Aorta (tissue), 5 donors: ENCODE measurements at regions not wholly inside any gene's neighbourhood (a gene's known extent, or its start where the extent isn't known, plus 50 kb on each side); places are given as distances from the start of the nearest gene placed in this dataset.

ENCODE experiments used
- ATAC-seq: fragments of 200-7000 bp; cut with Tn5 transposase; one replicate; pipeline ENCODE4 v1.9.1; 2022; ENCODE audit warnings: moderate library complexity; ENCODE audit not compliant: low FRiP score
- DNase-seq, 2 donors: peaks; one replicate each; pipeline ENCODE4 v3.0.0-alpha.2; 2020
- H3K27ac ChIP-seq, 2 donors: one replicate each; pipeline ENCODE4 v1.5.1; 2013; ENCODE audit warnings: low read length in 2 of 2, mild to moderate bottlenecking in 2 of 2, moderate library complexity in 2 of 2, control low read depth in 1 of 2, inconsistent platforms in 1 of 2, low read depth in 1 of 2
- H3K27me3 ChIP-seq, 2 donors: one replicate each; pipeline ENCODE4 v1.6.1; 2013; ENCODE audit warnings: control low read depth in 1 of 2, low read length in 1 of 2, mild to moderate bottlenecking in 1 of 2, moderate library complexity in 1 of 2; ENCODE audit not compliant: insufficient read depth in 2 of 2, control insufficient read depth in 1 of 2
- H3K36me3 ChIP-seq, 2 donors: one replicate each; pipeline ENCODE4 v1.6.1; 2013; ENCODE audit warnings: control low read depth in 1 of 2, low read length in 1 of 2, mild to moderate bottlenecking in 1 of 2; ENCODE audit not compliant: insufficient read depth in 2 of 2, control insufficient read depth in 1 of 2
- H3K4me1 ChIP-seq, 2 donors: one replicate each; pipeline ENCODE4 v1.6.1; 2013; ENCODE audit warnings: low read length in 2 of 2, control low read depth in 1 of 2, mild to moderate bottlenecking in 1 of 2, moderate library complexity in 1 of 2; ENCODE audit not compliant: insufficient read depth in 2 of 2, control insufficient read depth in 1 of 2
- H3K4me3 ChIP-seq, 2 donors: one replicate each; pipeline ENCODE4 v1.5.1; 2013; ENCODE audit warnings: low read length in 2 of 2, control low read depth in 1 of 2, mild to moderate bottlenecking in 1 of 2
- H3K9me3 ChIP-seq: one replicate; pipeline ENCODE4 v1.6.1; 2013; ENCODE audit warnings: mild to moderate bottlenecking, low read length; ENCODE audit not compliant: control insufficient read depth
- WGBS, 2 donors: extraction: QIAGEN DNeasy Blood & Tissue Kit; methylation state at CpG; one replicate each; pipeline ENCODE4 v1.1.7; 2013; 5-methylcytosine and 5-hydroxymethylcytosine counted together
- intact Hi-C, 2 donors: fragments of 100-400 bp; cut with DNase I; formaldehyde crosslinking; loops; one replicate each; pipeline versions ENCODE4 v1.14.2 to v1.15.0; 2022
- donor health status: healthy with polysubstance abuse.
- donor health status: Bipolar disorder and iron deficiency.
- donor health status: DM: no; HTN: no; CAD: no.
- donor health status: DM: no; HTN: no; CAD: no.
- donor health status: DM: yes; HTN: yes; CAD: no.

GRCh38 chr13:83714236-83714635, 168.0 kb downstream of the SLITRK1 start:
- Histone ChIP-seq H3K27me3 (no peaks in the 10 kb centered on the region), H3K4me3 (no peak overlapping the region), H3K36me3 (no peaks in the 10 kb centered on the region), H3K4me1 (no peaks in the 10 kb centered on the region), H3K27ac (no peak overlapping the region), H3K9me3 (no peaks in the 10 kb centered on the region)
- DNase-seq (no peak), ATAC-seq (no peak)
- intact Hi-C loops: no loop called here
- WGBS, 2 donors: 88 to 90% methylated on average over 1 of the region's 1 CpG

GRCh38 chr13:83710133-83710515, 172.2 kb downstream of the SLITRK1 start:
- no peak for DNase-seq
- H3K36me3 ChIP-seq: no peaks in the 10 kb centered on the region
- no peaks in the 10 kb centered on the region for H3K27me3 ChIP-seq
- H3K9me3 ChIP-seq: no peaks in the 10 kb centered on the region
- ATAC-seq: no peak
- intact Hi-C loops: no loop called here
- no peak overlapping the region for H3K4me3 ChIP-seq
- H3K4me1 ChIP-seq: no peaks in the 10 kb centered on the region
- no peak overlapping the region for H3K27ac ChIP-seq

- intact Hi-C loops: no loop called here
- Histone ChIP-seq H3K27me3 (no peaks in the 10 kb centered on the region), H3K4me3 (no peak overlapping the region), H3K36me3 (no peaks in the 10 kb centered on the region), H3K27ac (no peak overlapping the region), H3K9me3 (no peaks in the 10 kb centered on the region), H3K4me1 (no peaks in the 10 kb centered on the region)
- no peak for ATAC-seq
- WGBS, 2 donors: 100% methylated on average over 1 of the region's 1 CpG
- no peak for DNase-seq
Observed at GRCh38 chr13:83709426-83710132, 172.7 kb downstream of the SLITRK1 start.

GRCh38 chr13:83702021-83702420, 180.3 kb downstream of the SLITRK1 start:
- no peak for DNase-seq
- Histone ChIP-seq H3K9me3 (no peaks in the 10 kb centered on the region), H3K4me1 (no peaks in the 10 kb centered on the region), H3K27me3 (no peaks in the 10 kb centered on the region), H3K4me3 (no peak overlapping the region), H3K36me3 (no peaks in the 10 kb centered on the region), H3K27ac (no peak overlapping the region)
- no peak for ATAC-seq
- 27 to 42% methylated on average over 1 of the region's 1 CpG for WGBS, 2 donors
- intact Hi-C loops: no loop called here

- DNase-seq: no peak
- no peaks in the 10 kb centered on the region for H3K27me3 ChIP-seq
- H3K9me3 ChIP-seq: no peaks in the 10 kb centered on the region
- H3K4me3 ChIP-seq: no peak overlapping the region
- H3K27ac ChIP-seq: no peak overlapping the region
- intact Hi-C loops: no loop called here
- ATAC-seq: no peak
- WGBS, 2 donors: 70% methylated on average over 2 of the region's 2 CpGs
- no peaks in the 10 kb centered on the region for H3K4me1 ChIP-seq
- H3K36me3 ChIP-seq: no peaks in the 10 kb centered on the region
Observed at GRCh38 chr13:83692800-83693199, 189.5 kb downstream of the SLITRK1 start.

GRCh38 chr13:83691966-83692365, 190.3 kb downstream of the SLITRK1 start:
- intact Hi-C loops: no loop called here
- Histone ChIP-seq H3K9me3 (no peaks in the 10 kb centered on the region), H3K4me1 (no peaks in the 10 kb centered on the region), H3K27ac (no peak overlapping the region), H3K36me3 (no peaks in the 10 kb centered on the region), H3K4me3 (no peak overlapping the region), H3K27me3 (no peaks in the 10 kb centered on the region)
- no peak for DNase-seq
- no peak for ATAC-seq
- WGBS, 2 donors: 44 to 63% methylated on average over 1 of the region's 1 CpG

- WGBS, 2 donors: 79 to 89% methylated on average over 1 of the region's 1 CpG
- ATAC-seq (no peak), DNase-seq (no peak)
- intact Hi-C loops: no loop called here
- no peaks in the 10 kb centered on the region for H3K36me3 ChIP-seq
- no peak overlapping the region for H3K4me3 ChIP-seq
- H3K9me3 ChIP-seq: no peaks in the 10 kb centered on the region
- no peaks in the 10 kb centered on the region for H3K27me3 ChIP-seq
- H3K4me1 ChIP-seq: no peaks in the 10 kb centered on the region
- H3K27ac ChIP-seq: no peak overlapping the region
Observed at GRCh38 chr13:83681547-83681946, 200.7 kb downstream of the SLITRK1 start.

GRCh38 chr13:83677985-83678384, 204.3 kb downstream of the SLITRK1 start:
- intact Hi-C loops: no loop called here
- H3K9me3 ChIP-seq: no peaks in the 10 kb centered on the region
- H3K27me3 ChIP-seq: no peaks in the 10 kb centered on the region
- DNase-seq (no peak), ATAC-seq (no peak)
- H3K4me3 ChIP-seq: no peak overlapping the region
- H3K27ac ChIP-seq: no peak overlapping the region
- H3K4me1 ChIP-seq: no peaks in the 10 kb centered on the region
- no peaks in the 10 kb centered on the region for H3K36me3 ChIP-seq

- intact Hi-C loops: no loop called here
- H3K27me3 ChIP-seq: no peaks in the 10 kb centered on the region
- no peaks in the 10 kb centered on the region for H3K36me3 ChIP-seq
- DNase-seq: no peak
- 95 to 96% methylated on average over 2 of the region's 2 CpGs for WGBS, 2 donors
- no peaks in the 10 kb centered on the region for H3K9me3 ChIP-seq
- no peak overlapping the region for H3K27ac ChIP-seq
- no peaks in the 10 kb centered on the region for H3K4me1 ChIP-seq
- no peak for ATAC-seq
- H3K4me3 ChIP-seq: no peak overlapping the region
Observed at GRCh38 chr13:83672612-83673011, 209.7 kb downstream of the SLITRK1 start.
